GM18907 (cell line): ENCODE measurements at regions not wholly inside any gene's neighbourhood (a gene's known extent, or its start where the extent isn't known, plus 50 kb on each side); places are given as distances from the start of the nearest gene placed in this dataset.

Source experiments
- ATAC-seq: cut with Tn5 transposase; IDR thresholded peaks from one replicate; pipeline ENCODE4 v1.9.1; 2021; ENCODE audit warnings: mild to moderate bottlenecking, moderate library complexity; ENCODE audit not compliant: unreplicated experiment

DNA sequence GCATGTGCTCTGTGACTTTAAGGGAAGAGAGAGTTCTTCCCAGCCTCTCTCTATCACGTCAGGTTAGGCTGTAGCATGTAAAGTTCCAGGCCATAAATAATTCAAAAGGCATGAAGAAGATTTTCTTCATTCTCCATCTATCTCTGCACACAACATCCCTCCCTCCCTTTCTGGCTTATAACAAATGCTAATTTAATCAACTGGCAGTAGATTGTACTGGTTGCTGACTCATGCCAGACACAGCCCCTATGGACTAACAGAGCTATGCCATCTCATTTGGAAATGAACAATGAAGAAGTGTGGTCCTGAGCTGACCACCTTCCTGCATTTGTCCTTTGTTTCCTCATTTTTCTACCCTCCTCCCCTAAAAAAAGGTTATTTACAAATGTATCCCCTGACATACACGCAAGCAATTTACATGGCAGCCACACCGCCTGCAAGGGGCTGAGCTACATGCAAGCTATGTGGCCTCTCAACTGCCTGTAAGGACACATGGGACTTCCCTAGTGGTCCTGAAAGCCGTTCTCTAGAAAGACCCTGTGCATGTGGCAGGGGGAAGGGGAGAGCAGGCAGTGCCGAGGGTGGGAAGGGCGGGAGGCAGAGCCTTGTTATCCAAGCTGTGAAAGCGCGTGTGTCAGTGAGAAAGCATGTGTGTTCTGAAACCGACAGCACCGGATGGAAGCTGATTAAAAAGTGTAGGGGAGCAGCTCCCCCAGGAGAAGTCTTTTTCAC is 90.9 kb upstream of the KLF7 start:
- ATAC-seq, result no peak

DNA sequence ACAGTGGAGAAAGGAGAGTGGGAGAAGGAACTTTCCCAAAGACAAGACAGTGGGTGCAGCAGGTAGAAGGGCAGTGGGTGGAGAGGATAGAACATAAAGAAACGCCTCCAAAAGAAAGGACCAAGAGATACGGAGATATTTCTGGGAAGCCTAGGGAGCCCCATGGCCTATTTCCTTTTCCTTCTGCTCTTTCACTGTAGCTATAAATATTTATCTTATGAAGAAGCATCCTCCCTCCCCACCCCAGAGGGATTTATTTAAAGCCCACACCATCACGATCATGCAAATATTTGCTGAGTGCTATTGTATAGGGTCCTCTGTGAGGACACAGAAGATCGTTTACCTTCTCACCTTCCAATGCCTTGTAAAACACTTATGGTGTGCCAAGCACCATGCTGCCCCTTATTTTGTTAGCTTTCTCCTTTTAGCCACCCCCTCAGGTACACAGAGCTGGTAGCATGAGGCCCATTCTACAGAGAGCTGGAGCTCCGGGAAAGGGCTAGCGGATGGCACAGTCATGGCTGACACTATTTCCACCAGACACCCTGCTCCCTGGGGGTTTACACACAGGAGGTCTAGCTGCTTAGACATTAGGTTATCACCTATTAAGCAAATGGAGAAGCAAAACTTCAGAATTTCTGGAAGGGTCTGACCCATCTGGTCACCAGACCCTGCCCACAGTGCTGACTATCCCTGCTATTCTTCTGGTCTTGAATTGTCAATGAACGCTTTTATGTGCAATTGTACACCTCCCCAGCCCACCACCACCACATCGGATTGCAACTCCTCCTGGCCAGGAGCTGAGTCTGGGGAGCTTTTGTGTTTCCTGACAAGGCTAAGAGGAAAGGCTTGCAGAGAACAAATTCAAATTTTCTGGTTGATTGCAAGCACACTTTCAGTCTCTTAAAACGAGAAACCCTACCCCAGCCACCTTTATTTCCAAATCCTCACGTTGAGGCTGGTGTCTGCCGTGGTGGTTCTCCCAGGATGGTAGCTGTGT is 91.8 kb upstream of the KLF7 start:
- ATAC-seq, result no peak

DNA sequence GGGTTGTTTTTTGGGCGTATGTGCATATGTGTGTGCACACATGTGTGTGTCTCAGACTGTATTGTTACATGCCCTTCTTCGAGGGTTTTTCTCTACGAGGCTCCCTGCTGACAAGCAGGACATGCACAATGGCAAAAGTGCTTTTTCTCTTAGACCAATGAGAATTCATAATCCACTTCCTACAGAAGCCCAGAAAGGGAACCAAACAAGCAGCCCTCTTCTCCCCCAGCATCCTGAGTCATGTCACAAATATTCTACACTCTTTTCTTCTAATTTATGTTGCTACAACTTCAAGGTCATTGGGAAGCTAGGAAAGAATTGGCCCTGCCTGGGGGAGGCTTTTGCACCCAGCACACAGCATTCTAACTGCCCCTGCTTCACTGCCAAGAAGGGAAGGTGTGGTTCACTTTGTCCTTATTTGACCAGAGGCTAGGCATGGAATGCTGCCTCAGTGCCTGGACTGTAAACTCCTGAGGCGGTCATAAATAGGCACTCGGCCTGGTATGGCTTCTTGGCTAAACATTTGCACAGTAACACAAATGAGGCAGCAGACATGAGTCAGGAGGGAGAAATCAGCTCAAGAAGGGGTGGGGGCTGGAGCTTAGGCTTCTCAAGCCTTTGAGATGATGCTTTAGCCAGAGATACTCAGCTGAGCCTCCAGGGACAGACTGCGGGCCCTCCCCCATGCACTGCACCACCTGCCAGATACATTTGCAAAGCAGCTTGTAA is 92.7 kb upstream of the KLF7 start:
- no peak for ATAC-seq

DNA sequence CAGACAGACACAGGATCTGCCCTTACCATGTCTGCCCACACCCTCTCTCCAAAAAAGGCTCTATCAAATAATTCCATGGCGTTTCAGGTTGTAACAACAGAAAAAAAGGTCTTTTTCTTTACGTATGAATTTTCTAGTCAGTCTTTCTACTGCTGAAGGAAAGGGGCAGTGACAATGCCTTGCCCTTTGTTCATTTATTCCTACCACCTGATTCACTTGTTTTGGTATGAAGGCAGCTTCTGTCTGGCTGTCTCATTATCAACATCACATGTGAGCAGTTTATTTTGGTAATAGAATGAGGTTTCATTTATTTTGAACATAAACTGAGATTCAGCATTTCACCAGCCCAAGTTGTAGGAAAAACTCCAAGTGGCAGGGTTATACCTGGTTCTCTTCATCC is 94.3 kb upstream of the KLF7 start:
- no peak for ATAC-seq

DNA sequence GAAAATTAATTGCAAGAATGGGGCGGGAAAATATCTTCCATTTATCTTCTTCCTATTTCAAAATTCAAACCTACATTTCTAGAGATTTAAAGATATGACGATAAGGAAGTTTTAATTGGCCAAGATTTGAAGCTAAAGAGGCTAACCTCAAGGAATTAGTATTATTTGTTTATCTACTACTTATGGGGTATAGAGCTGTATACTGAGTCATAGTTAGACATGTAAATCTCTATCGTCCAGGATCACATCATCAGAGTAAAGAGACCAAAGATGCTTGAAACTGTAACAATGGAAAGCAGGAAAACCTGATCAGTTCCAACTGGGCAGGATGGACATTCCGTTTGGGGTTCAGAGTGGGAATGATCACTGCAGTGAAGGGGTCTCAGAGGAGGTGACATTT is 95.2 kb upstream of the KLF7 start:
- ATAC-seq, result no peak

DNA sequence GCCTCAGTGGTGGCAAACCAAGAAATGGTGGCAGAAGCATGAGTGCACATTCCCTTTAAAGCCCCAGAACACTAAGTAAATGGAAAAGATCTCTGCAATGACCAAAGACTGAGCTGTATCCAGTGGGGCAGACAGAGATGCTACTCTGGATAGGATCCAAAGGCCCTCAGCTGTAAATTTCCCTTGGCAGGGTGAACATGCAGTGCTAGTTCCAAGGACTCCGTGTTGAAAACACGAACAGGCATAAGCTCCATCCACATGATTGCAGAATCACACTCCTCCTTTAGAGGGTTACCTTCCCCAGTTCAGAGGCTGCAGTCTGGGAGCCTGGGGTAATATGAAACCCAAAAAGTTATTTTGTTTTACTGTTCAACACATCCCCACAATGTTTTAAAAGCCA is 98.6 kb upstream of the KLF7 start:
- ATAC-seq, result no peak

DNA sequence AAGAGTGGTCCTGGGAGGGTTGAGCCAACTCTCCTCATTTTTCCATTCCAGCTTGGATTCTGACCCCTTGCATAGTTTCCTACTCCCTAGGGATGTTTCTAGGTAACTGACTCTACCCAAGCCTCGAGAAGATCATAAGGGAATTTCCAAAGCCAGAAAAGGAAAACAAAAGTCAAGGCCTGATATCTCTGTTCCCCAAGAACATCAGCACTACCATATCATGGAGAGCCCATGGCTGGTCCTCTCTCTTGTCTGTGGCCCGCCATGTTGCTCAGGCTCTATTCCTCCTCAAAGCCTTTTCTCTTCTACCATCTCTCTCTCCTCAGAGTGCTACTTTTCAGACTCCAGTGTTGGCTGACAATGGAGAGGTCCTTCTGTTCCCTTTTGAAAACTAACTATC is 99.6 kb upstream of the KLF7 start:
- ATAC-seq, result no peak

DNA sequence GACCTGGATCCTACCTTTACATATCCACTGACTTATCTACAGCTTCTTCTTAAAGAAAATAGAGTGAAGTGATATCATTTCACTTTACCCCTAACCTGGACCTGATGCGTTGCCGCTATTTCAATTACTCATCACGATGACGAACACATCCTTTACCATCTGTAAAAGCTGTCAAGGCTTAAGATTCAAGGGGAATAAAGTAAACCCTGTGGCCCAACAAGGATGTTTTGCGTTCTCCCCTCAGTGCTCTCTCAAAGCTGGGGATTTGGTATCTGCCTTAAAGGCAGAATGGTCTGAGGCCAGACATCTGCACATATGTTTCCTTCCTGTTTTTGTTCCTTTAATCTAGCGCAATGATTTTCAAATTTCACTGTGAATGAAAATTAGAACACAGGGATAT is 100.1 kb upstream of the KLF7 start:
- no peak for ATAC-seq

DNA sequence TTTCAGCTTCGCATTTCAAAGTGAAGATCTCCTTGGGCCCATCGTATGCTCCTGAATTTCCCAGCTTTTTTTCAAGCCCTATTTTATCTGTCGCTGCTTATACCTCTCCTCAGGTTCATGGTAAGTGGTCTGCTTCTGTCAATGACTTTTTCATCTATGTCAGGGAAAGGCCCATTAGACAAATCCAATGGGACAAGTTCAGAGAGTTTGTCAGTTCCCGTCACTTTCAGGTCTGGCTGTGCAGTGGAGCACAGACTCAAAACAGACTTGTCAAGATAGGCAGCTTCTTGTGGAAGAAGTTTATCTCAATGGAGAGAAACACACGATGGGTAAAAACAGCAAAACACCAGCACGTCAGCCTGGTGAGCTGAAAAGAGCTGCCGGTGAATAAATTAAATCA is 100.9 kb upstream of the KLF7 start:
- ATAC-seq, result no peak

DNA sequence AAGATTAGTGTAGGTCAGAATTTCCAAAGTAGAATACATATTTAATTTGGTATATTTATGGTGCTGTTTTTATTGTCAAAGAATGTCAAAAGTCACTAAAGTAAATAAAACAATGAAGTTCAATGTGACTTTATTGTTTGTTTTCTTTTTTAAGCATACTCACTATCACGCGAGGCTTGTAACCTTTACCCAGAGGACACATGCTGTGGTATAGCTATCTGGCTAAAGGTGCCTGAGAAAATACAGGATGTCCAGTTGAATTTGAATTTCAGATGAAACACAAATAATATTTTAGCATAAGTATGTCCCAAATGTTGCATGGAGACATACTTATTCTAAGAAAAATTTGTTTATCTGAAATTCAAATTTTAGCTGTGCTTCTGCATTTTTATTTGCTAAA is 103.3 kb upstream of the KLF7 start:
- no peak for ATAC-seq

DNA sequence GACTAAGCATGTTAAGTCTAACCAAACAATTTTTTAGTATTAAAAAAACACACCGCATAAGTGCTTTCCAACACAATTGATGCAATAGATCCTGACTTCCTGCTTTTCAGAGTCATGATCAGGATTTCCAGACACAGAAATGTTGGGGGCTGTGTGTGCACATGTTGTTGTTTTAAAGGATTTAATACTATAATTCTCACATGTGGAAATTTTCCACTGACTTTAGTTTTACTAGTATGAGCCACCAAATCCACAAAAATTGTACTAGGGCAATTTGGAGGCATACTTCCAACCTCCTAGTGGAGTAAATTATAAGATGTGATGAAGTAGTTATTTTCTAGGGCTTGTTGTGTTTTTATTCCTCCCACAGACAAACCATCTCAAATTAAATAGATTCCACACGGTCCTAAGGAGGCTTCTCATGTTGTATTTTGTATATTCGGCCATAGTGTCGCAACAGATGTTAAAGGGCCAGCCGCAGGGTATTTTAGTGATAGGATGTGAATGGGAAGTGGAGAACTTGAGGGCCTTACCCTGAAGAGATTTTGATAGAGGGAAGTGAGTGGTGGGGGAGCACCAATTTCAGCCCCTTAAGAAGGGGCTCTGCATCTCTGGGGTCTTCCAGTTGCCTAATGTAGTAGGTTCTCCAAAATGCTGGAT is 108.9 kb upstream of the KLF7 start:
- ATAC-seq, result no peak

DNA sequence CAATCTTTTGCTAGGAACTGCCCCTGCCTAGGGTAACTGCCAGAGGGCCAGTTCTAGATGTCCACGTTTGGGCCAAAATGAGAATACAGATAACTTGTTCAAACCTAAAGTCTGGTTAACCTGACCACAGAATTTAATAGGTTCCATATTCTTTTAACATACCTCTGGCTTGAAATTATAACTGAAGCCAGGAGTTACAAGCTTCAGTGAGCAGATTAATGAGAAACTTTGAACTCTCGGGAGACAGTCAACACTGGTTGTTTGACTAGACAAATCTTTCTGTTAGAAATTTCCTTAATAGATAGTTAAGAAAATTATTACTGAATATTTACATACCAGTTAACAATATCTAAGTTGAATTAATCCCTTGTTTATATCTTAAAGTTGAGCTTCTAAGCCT is 110.0 kb upstream of the KLF7 start:
- ATAC-seq, result peak; percentile 71

DNA sequence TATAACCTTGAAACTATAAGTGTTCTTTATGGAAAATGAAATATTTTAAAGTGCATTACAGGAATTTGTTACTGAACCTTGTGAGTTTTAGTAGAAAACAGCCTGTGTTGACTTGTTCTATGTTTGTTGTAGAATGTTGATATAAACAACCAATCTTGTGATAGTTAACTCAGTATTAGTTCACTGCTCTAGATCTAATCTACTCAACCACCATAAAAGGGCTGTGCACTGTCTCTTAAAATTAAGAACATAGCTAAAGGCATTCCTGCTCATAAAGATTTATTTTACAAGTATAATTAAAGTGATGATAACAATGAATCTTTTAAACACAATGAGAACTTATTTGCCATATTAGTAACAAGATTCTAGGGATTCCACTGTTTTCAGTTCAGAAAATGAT is 110.5 kb upstream of the KLF7 start:
- no peak for ATAC-seq

DNA sequence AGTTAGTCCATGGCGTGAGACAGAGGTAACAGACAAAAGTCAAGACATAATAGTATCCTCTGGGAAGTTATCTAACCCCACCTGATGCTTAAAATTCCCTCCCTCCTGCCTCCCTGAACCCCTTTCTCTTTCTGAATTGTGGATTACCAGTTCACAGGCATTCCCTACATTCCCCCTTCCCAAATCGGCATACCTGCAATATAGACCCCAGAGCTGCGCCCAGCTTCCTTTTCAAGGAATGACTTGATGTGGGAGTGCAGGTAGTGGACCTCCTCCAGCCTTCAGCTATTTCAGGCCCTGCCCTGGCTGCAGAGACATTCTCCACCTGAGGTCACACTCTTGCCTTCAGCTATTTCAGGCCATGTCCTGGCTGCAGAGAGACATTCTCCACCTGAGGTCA is 111.1 kb upstream of the KLF7 start:
- no peak for ATAC-seq

DNA sequence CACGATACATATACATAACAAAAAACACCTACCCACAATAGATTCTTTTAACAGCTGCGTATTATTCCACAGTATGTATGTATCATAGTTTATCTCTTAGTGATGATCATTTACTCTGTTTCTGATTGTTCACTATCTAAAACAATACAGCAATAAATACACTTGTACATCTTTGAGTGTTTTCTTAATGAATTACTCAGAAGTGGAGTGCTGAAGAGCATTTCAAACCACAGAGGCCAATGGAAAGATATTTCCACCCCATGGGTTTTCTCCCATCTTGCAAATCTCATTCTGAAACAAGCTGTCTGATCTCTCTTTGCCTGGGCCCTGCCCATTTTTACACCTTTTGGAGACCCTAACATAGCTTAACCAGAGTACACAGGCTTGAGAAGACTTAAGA is 113.8 kb upstream of the KLF7 start:
- ATAC-seq, result no peak

DNA sequence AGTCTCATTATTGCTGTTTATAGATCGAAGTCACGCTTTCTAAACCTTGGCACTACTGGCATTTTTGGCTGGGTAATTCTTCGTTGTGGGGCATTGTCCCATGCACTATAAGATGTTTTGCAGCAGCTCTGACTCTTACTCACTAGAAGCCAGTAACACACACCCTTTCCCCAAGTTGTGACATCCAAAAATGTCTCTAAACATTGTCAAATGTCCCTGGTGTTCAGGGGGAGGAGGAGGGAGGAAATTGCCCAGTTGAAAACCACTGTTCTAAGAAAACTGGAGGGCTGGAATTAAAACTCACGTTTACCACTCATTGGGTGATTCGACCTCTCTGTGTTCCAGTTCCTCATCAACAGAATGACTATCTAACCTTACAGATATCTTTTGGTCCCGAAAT is 115.7 kb upstream of the KLF7 start:
- ATAC-seq, result no peak

DNA sequence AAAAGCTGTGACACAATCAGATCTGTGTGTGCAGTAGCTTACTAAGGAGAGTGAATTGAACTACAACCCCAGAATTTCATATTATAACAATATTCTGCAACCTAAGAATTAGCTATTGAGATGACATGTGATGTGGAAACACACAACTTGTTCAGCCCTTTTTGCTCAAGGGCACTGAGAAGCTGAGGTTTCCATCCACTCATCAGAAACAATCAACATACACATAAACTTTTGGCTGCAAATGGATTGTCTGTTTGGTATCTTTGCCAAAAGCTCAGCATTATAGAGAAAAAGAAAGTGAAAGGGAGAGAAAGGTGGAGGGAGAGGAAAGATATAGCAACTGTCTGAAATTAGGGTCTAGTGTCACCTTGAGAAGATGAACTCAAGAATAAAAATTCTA is 117.2 kb upstream of the KLF7 start:
- ATAC-seq, result peak; percentile 31

DNA sequence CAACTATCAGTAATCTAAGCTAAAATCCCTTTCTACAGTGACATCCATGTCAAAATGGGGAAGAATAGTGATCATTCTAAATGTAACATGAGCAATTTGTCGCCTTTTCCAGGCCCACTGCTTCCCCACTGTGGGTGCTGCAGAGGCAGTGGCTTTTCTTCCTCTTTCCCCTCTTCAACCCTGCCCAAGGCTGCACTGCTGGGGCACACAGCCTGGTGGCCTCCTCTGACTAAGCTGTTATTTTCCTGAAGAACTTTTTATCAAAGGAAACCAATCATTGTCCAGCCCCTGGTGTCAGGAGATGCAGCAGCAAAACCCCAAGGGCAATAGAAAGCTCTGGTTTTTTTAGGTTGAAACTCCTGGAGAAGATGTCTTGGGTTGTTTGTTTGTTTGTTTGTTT is 117.6 kb upstream of the KLF7 start:
- peak; percentile 45 for ATAC-seq

DNA sequence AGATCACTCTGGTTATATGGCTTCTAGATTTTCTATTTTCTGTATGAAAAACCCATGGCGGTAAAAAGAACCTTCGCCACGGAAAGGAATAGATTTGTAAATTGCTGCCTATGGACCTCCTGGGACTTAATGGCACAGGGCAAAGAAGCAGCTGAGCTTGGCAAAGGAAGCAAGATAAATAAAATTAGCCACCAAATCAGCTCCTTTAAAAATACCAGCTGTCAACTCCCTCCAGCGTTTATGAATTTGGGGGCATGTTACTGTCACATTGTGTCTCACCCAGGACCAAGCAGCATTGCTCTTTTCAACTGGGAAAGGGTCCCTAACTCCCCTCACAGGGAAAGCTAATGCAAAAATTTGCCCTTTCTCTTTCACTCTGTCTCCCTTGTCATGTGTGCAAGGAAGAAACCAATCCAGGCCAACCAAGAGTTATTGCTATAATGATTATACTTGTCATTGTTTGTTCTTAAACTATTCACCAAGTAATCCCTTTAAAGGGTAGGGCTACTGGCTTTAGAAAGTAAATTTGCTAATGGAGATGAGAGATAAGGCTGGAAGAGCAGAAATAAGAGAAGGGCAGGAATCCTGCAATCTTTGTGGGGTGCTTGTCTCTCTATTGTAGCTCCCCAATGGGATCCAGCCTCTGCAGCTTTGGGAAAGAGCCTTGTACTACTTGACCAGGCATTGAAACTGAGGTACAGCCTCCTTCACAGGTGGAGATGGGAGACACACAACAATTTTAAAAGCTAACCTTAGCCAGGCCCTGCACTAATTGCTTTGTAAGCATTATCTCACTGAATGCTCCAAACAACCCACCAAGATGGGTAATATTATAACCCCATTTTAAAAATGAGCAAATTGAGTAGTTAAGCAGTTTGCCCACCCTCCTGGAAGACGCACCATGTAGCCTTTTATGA is 119.1 kb upstream of the KLF7 start:
- no peak for ATAC-seq

DNA sequence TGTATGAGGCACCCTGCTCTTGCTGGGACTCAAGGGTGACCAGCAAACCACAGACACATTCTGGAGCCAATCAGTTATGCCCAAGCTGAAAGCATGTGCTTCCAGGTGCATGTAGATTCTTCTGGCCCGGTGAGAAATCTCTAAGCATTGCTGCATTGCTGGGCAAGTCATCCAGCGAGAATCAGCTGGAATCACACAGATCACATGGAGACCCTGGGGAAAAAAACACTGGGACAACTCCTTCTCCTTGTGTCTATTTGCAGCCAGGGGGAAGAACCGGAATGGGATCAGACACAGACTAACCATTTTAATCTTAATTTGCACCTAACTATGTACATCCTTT is 119.7 kb upstream of the KLF7 start:
- ATAC-seq, result no peak
